GM12875 (cell line): ENCODE measurements at regions not wholly inside any gene's neighbourhood (a gene's known extent, or its start where the extent isn't known, plus 50 kb on each side); places are given as distances from the start of the nearest gene placed in this dataset.

Source experiments
- H3K4me3 ChIP-seq: one replicate; pipeline ENCODE4 v1.5.1; 2011; ENCODE audit warnings: low read depth, low read length, control low read depth
- TF ChIP-seq, protein P1 (sequence below): IDR thresholded peaks from 2 replicates; pipeline ENCODE4 v1.5.1; 2011; ENCODE audit warnings: low read depth, mild to moderate bottlenecking, control low read depth, inconsistent platforms, low read length, moderate library complexity, borderline replicate concordance; ENCODE audit not compliant: insufficient read depth

DNA sequence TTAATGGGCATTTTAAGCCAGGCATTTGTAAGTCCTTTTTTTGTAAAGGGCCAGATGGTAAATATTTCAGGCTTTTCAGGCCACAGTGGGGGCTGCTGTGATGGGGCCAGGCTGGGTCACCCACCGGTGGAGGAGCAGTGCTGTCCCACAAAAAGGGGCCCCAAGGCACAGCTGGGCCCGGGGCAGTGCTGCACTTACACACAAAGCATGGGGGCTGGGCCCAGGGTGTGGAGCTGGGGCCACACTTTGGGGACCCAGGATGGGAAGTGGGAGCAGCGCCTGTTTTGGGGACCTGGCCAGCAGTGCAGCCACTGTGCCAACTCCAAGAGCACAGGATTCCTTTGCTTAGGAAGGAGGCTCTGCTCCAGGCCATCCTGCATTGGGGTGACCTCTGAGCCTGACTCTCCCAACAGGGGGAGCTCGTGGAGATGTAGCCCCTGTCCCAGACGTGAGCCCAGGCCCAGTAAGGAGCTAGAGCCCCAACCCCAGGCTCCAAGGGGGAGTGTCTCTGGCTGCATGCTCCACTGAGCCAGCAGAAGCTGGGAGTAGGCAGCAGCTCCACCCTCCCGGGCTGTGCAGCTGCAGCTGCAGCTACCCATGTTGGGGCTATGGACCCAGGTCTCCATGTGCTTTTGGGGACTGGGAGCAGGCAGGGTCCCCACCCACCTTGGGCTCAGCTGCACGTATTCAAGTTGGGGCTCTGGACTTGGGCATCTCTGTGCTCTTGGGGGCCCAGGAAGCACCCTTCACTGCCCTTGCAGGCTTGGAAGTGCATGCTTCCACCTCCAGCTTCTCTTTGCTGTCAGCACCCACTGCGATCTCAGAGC lies 1036.5 kb upstream of the CNTNAP5 start:
- no peak overlapping the region for H3K4me3 ChIP-seq
- TF ChIP-seq, protein P1, sequence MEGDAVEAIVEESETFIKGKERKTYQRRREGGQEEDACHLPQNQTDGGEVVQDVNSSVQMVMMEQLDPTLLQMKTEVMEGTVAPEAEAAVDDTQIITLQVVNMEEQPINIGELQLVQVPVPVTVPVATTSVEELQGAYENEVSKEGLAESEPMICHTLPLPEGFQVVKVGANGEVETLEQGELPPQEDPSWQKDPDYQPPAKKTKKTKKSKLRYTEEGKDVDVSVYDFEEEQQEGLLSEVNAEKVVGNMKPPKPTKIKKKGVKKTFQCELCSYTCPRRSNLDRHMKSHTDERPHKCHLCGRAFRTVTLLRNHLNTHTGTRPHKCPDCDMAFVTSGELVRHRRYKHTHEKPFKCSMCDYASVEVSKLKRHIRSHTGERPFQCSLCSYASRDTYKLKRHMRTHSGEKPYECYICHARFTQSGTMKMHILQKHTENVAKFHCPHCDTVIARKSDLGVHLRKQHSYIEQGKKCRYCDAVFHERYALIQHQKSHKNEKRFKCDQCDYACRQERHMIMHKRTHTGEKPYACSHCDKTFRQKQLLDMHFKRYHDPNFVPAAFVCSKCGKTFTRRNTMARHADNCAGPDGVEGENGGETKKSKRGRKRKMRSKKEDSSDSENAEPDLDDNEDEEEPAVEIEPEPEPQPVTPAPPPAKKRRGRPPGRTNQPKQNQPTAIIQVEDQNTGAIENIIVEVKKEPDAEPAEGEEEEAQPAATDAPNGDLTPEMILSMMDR: no peak

DNA sequence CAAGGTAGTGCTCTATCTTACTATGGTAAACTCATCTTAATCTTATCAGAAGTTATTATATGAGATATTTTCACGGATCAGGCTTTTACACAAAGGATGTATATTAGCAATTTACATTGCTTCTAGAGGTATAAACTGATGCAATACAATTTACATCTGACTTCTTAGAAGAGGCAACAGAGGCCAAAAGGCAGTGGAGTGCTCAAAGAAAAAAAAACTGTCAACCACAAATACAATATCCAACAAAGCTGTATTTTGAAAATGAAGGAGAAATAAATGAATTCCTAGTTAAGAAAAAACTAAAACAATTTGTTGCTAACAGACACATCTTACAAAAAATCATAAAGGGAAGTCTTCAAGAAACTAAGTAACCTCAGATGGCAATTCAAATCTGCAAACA lies 1031.5 kb upstream of the CNTNAP5 start:
- TF ChIP-seq, protein P1: no peak

DNA sequence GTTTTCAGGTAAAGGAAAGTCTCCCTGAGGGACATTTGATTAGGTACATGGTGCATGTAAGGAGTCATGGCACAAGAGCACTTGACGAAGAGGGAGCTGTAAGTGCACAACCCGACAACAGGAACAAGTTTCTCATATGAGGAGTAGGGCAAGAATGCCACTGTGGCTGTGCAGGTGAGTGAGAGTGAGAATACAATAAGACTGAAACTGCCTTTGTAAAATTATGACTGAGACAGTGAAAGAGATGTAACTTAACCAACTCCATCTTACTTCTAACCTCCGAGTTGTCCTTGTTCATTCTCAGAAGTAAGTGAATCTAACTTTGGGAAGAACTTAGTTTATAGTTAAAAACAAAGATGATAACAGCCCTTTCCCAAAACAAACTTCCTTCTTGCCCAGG lies 1025.8 kb upstream of the CNTNAP5 start:
- TF ChIP-seq, protein P1: no peak
- no peak overlapping the region for H3K4me3 ChIP-seq

More for the DNA sequence above, 1031.5 kb upstream of the CNTNAP5 start:
- no peak overlapping the region for H3K4me3 ChIP-seq

DNA sequence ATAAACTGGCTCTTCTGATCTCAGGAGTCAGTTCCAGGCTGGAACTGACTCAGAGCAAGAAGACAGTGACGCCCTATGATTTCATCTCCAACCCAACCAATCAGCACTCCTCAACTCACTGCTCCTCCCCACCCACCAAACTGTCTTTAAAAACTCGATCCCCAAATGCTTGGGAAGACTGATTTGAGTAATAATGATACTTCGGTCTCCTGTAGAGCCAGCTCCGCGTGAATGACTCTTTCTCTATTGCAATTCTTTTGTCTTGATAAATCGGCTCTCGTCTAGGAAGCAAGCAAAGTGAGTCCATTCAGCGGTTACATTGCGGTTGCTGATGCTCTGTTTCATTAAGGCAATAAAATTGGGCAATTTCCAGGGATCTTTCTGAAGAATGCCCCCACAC lies 1025.3 kb upstream of the CNTNAP5 start:
- TF ChIP-seq, protein P1: no peak
- no peak overlapping the region for H3K4me3 ChIP-seq

DNA sequence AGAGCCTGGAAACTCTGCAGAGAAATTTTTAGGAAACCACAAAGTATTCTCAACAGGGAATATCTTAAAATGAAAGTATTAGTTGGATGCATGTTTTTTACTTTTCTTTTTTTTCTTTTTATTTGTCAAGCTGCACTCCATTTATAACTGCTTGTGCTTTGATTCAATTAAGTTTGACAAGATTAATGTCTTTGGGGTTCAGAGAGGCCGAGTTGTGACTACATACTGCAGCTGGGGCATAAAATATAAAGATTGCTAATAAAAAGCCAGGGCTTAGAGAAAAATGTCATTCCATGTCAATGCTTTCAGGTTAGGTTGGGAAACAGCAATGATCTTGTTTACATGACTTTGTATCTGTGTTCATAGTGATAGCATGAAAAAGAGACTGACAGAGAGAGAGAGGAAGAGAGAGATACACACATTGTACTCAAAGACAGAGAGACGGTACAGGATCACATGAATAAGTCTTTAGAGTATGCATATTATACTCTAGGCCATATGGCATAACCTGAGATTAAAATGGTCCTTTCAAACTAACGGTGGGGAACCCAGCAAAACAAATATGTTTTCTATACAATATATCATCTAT lies 1022.3 kb upstream of the CNTNAP5 start:
- H3K4me3 ChIP-seq: no peak overlapping the region

DNA sequence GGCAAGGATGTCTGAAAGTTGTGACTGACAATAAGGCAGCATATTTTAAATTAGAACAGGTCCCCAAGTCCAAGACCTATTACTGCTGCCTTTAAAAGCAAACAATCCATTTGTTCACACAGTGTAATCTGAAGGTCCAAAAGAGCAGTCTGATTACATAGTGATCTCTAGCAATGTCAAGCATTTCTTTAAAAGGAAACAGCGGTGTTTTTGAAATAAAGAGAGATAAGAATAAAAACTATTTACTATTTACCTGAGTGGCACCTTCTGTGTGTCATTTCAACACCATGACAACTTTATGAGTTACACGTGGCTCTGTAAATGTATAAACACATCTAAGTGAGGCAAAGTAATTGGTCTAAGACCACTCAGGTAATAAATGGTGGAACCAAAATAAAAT lies 1009.9 kb upstream of the CNTNAP5 start:
- H3K4me3 ChIP-seq: no peak overlapping the region
- TF ChIP-seq, protein P1: no peak

More for the DNA sequence above, 1022.3 kb upstream of the CNTNAP5 start:
- TF ChIP-seq, protein P1: no peak

DNA sequence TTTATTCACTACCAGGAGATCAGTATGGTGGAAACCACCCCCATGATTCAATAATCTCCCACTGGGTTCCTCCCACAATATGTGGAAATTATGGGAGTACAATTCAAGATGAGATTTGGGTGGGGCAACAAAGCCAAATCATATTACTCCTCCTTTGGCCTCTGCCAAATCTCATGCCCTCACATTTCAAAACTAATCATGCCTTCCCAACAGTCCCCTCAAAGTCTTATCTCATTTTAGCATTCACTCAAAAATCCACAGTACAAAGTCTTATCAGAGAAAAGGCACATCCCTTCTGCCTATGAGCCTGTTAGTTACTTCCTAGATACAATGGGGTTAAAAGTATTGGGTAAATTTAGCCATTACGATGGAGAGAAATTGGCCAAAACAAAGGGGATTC lies 989.5 kb upstream of the CNTNAP5 start:
- no peak overlapping the region for H3K4me3 ChIP-seq
- TF ChIP-seq, protein P1: no peak
